ENCODE measurements at regions not wholly inside any gene's neighbourhood (a gene's known extent, or its start where the extent isn't known, plus 50 kb on each side); places are given as distances from the start of the nearest gene placed in this dataset.

DNA sequence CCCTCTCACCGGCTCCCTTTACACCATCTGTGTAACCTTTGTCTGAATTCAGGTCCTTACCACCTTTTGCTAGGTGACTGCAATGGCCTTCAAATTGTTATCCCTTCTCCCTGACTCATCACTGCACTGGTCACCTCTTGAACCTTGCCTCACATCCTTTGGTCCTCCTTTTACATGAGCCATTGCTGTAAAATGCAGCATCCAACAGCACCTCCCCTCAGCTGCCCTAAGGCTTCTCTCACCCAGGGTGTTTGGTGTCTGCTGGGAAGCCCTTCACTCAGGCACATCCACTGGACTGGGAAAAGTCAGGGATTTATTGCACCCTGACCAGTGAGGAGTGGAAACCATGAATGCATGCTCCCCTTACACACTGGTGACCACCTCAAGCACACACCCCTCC lies 192.5 kb upstream of the GATB start:
- no peak for TF ChIP-seq NR2C2 (IDR thresholded peaks at IDR 0.05; ENCODE audit: borderline replicate concordance, control insufficient read depth, insufficient read length, low read depth)
- no peak for TF ChIP-seq EGR1 (IDR thresholded peaks at IDR 0.05; ENCODE audit: borderline replicate concordance in 1 of 2, low read depth in 2 of 2, low read length in 2 of 2)
- TF ChIP-seq POLR2A (IDR thresholded peaks at IDR 0.05; ENCODE audit: low read depth, low read length): no peak
- TF ChIP-seq ZNF274 (IDR thresholded peaks at IDR 0.05; ENCODE audit: insufficient read depth, insufficient read length): no peak
- TF ChIP-seq YBX1 (IDR thresholded peaks at IDR 0.05): no peak
- TF ChIP-seq, protein P1, sequence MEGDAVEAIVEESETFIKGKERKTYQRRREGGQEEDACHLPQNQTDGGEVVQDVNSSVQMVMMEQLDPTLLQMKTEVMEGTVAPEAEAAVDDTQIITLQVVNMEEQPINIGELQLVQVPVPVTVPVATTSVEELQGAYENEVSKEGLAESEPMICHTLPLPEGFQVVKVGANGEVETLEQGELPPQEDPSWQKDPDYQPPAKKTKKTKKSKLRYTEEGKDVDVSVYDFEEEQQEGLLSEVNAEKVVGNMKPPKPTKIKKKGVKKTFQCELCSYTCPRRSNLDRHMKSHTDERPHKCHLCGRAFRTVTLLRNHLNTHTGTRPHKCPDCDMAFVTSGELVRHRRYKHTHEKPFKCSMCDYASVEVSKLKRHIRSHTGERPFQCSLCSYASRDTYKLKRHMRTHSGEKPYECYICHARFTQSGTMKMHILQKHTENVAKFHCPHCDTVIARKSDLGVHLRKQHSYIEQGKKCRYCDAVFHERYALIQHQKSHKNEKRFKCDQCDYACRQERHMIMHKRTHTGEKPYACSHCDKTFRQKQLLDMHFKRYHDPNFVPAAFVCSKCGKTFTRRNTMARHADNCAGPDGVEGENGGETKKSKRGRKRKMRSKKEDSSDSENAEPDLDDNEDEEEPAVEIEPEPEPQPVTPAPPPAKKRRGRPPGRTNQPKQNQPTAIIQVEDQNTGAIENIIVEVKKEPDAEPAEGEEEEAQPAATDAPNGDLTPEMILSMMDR (IDR thresholded peaks at IDR 0.05 in 2 of 3, conservative IDR thresholded peaks at IDR 0.05 in 1 of 3; ENCODE audit: control insufficient read depth in 2 of 3, extremely low read depth in 1 of 3, insufficient read depth in 1 of 3, low read depth in 3 of 3, low read length in 3 of 3): no peak
- TF ChIP-seq MYC (IDR thresholded peaks at IDR 0.05; ENCODE audit: insufficient read depth, insufficient read length, insufficient replicate concordance, low read length, severe bottlenecking): no peak
- no peak for TF ChIP-seq POLR2AphosphoS5 (IDR thresholded peaks at IDR 0.05; ENCODE audit: low read length)
- TF ChIP-seq RAD21 (IDR thresholded peaks at IDR 0.05; ENCODE audit: insufficient read depth, low read depth, low read length): no peak
- TF ChIP-seq, protein P2, sequence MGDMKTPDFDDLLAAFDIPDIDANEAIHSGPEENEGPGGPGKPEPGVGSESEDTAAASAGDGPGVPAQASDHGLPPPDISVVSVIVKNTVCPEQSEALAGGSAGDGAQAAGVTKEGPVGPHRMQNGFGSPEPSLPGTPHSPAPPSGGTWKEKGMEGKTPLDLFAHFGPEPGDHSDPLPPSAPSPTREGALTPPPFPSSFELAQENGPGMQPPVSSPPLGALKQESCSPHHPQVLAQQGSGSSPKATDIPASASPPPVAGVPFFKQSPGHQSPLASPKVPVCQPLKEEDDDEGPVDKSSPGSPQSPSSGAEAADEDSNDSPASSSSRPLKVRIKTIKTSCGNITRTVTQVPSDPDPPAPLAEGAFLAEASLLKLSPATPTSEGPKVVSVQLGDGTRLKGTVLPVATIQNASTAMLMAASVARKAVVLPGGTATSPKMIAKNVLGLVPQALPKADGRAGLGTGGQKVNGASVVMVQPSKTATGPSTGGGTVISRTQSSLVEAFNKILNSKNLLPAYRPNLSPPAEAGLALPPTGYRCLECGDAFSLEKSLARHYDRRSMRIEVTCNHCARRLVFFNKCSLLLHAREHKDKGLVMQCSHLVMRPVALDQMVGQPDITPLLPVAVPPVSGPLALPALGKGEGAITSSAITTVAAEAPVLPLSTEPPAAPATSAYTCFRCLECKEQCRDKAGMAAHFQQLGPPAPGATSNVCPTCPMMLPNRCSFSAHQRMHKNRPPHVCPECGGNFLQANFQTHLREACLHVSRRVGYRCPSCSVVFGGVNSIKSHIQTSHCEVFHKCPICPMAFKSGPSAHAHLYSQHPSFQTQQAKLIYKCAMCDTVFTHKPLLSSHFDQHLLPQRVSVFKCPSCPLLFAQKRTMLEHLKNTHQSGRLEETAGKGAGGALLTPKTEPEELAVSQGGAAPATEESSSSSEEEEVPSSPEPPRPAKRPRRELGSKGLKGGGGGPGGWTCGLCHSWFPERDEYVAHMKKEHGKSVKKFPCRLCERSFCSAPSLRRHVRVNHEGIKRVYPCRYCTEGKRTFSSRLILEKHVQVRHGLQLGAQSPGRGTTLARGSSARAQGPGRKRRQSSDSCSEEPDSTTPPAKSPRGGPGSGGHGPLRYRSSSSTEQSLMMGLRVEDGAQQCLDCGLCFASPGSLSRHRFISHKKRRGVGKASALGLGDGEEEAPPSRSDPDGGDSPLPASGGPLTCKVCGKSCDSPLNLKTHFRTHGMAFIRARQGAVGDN (IDR thresholded peaks at IDR 0.05): no peak
- TF ChIP-seq MEF2A (IDR thresholded peaks at IDR 0.05; ENCODE audit: insufficient read depth, low read depth, low read length): no peak
- TF ChIP-seq, protein P3, sequence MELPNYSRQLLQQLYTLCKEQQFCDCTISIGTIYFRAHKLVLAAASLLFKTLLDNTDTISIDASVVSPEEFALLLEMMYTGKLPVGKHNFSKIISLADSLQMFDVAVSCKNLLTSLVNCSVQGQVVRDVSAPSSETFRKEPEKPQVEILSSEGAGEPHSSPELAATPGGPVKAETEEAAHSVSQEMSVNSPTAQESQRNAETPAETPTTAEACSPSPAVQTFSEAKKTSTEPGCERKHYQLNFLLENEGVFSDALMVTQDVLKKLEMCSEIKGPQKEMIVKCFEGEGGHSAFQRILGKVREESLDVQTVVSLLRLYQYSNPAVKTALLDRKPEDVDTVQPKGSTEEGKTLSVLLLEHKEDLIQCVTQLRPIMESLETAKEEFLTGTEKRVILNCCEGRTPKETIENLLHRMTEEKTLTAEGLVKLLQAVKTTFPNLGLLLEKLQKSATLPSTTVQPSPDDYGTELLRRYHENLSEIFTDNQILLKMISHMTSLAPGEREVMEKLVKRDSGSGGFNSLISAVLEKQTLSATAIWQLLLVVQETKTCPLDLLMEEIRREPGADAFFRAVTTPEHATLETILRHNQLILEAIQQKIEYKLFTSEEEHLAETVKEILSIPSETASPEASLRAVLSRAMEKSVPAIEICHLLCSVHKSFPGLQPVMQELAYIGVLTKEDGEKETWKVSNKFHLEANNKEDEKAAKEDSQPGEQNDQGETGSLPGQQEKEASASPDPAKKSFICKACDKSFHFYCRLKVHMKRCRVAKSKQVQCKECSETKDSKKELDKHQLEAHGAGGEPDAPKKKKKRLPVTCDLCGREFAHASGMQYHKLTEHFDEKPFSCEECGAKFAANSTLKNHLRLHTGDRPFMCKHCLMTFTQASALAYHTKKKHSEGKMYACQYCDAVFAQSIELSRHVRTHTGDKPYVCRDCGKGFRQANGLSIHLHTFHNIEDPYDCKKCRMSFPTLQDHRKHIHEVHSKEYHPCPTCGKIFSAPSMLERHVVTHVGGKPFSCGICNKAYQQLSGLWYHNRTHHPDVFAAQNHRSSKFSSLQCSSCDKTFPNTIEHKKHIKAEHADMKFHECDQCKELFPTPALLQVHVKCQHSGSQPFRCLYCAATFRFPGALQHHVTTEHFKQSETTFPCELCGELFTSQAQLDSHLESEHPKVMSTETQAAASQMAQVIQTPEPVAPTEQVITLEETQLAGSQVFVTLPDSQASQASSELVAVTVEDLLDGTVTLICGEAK (IDR thresholded peaks at IDR 0.05; ENCODE audit: borderline replicate concordance): no peak

Measured in GM12878 (cell line).